NCI-H2107 treated with DMSO at 0.1 percent for 48 hours (cell line): ENCODE measurements at regions not wholly inside any gene's neighbourhood (a gene's known extent, or its start where the extent isn't known, plus 50 kb on each side); places are given as distances from the start of the nearest gene placed in this dataset.

Experiments
- DNase-seq: peaks from one replicate; lab custom pipeline; 2025; ENCODE audit not compliant: unreplicated experiment; lab: John Stamatoyannopoulos, UW

- DNase-seq = no peak
Observed at GRCh38 chr2:144587306-144587705, 67.4 kb upstream of the ZEB2 start.

GRCh38 chr2:144586476-144586875 is 66.6 kb upstream of the ZEB2 start:
- no peak for DNase-seq

DNA sequence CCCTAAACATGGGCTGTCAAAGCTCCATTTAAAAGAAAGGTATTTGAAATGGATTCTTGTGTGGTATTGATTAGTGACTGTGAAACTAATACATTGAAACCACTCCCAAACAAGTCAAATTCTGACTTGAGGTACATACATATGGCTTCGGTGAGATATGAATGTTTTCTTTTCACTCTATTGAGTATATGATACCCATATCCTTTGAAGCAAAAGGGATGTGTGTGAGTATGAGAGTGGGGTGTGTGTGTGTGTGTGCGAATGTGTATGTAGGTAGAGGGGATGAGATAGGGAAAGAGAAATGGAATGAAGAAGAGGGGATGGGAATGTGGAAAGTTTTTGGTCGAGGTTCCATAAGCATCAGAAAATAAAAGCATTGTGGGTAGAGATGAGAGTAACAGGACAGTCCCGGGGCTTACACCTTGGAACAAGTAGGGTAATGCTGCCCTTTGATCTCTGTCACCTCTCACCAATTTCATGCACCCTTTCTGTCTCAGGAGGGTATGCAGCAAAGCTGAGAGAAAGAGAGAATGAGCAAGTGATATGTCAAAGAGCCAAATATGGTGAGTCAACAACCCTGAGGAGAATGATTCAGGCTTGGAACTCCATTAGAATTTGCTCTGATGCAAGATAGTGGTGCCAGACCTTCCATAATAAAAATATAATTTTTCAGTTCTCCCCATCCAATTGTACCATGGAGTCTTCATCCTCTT is 64.0 kb upstream of the ZEB2 start:
- no peak for DNase-seq

DNA sequence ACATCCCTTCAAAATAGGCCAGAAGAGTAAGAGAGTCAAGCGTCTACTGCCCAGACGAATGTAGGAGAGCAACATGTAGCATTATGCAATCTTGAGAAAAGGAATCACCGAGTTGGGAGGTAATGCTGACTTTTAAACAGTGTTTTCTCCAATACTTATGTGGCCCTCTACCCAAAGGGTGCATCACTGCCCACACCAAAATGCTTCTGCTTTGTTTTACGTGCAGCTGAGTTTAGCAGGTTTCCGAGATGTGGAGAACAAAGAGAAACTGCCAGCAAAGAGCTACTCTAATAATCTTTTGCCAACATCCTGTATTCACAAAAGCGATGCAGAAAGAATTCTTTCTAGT is 63.4 kb upstream of the ZEB2 start:
- DNase-seq = no peak

DNA sequence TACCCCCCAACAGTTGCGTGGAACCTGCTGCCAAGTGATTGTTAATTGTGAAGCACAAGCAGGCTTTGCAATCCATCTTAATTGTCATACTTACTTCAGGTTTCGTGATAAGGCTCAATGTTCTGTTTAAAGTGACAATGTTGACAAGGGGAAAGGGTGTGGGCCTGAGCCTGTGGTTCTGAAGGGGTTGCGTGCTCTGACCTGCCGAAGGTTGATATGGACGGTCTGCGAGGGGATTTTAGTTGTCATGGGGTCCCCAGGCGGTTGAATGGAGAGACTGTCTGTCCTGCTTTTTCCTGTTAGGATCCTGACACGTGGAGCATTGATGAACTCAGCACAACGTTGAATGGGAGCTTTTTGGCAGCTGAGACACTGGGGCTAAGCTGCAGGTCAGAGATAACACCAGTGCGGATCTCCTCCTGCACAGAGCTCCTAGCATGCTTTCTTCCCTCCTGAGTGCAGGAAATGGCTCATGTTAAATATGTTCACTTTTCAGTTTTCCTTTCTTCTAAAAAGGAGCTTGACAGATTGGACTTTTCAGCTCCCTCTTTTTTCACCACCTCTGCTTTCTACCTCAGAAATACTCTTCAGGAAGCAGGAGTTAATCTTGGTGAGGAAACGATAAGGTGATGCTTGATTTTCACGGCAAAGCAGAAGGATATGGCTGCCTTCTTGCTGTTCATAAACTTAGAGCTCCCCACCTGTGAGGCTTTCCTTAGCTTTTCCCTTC is 62.9 kb upstream of the ZEB2 start:
- DNase-seq = no peak

DNA sequence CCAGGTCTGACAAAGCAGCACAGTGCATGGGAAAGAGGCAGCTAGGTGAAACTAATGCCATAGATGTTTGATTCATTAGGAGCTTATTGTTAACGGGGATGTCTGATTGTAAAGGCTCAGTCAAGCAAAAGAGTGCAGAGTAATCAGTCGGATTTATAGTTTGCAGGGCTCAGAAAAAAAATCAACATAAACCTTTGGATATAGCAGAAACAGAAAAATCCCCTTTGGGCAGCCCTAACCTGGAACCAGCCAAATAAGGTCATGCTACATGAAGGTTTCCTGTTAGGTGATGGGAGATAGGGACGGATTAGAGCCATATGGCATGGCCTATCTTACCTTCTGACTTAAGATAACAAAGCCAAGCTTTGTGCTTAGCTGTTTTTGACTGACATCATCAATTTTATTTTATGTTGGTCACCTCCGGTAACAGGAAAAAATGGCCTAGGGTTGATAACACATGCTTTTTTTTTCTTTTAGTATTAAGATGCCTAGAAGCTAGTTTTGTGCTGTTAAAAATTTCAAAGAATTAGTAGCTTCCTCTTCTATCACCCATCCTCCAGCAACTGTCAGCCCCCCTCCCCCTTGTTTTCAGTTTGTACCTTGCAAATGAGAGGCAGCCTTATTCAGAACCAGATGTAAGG is 60.7 kb upstream of the ZEB2 start:
- DNase-seq = no peak

GRCh38 chr2:144579556-144579955 is 59.6 kb upstream of the ZEB2 start:
- no peak for DNase-seq

GRCh38 chr2:144578099-144578498 is 58.2 kb upstream of the ZEB2 start:
- no peak for DNase-seq

- DNase-seq = no peak
Observed at GRCh38 chr2:144572977-144573376, 53.1 kb upstream of the ZEB2 start.

GRCh38 chr2:144571770-144572169 is 51.9 kb upstream of the ZEB2 start:
- no peak for DNase-seq

DNA sequence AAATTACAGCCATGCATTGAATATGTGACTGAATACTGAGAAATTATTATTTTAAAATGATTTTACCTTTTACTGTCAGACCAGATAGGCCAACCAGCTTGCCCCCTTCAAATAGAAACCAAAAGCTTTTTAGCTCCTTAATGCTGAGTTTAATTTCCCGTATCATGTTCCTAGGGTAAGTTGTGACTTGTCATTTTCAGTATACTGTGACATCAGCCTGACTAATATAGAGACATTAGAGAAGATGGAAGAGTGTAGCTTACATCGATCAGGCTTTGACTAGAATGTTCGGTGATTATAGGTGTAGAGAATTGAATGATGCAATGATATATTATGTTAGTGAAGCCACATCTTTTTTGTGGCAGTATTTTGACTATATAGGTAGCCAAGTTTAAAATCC is 50.6 kb upstream of the ZEB2 start:
- DNase-seq = no peak
